ENCODE measurements at regions not wholly inside any gene's neighbourhood (a gene's known extent, or its start where the extent isn't known, plus 50 kb on each side); places are given as distances from the start of the nearest gene placed in this dataset.
"Not testable (repeated sequence)": the region's sequence is repeated elsewhere in the genome, so short reads cannot be mapped to it uniquely, and the experiment has no call there.

- Mint-ChIP-seq H3K9me3 (no peaks in the 10 kb centered on the region), H3K36me3 (ENCODE audit: low read depth) (no peaks in the 10 kb centered on the region), H3K4me1 (no peaks in the 10 kb centered on the region), H3K4me3 (no peak overlapping the region), H3K27ac (no peak overlapping the region), H3K27me3 (peaks cover 6% of the 10 kb centered on the region)
- ChIA-PET POLR2A (no interaction called here), CTCF (interaction anchor here (0.7 to 1.7 kb wide), 5 partner anchors 155 to 505 kb away, joined by 3 to 5 read pairs (median 4); no protein-coding TSS in a partner anchor)
- peak; percentile 17 for DNase-seq
Observed at GRCh38 chr21:41612674-41613532, 104.9 kb upstream of the TMPRSS2 start.

- DNase-seq: no peak
- Mint-ChIP-seq H3K36me3 (ENCODE audit: low read depth) (no peaks in the 10 kb centered on the region), H3K4me3 (no peak overlapping the region), H3K9me3 (no peaks in the 10 kb centered on the region), H3K27me3 (peaks cover 6% of the 10 kb centered on the region), H3K4me1 (no peaks in the 10 kb centered on the region), H3K27ac (no peak overlapping the region)
- POLR2A ChIA-PET: no interaction called here
- CTCF ChIA-PET: interaction anchor here (0.7 to 1.7 kb wide), 6 partner anchors 156 to 506 kb away, joined by 3 to 5 read pairs (median 4); no protein-coding TSS in a partner anchor
Observed at GRCh38 chr21:41611966-41612606, 104.1 kb upstream of the TMPRSS2 start.

GRCh38 chr21:41611441-41611840, 103.5 kb upstream of the TMPRSS2 start:
- no peak for DNase-seq
- peaks cover 6% of the 10 kb centered on the region for H3K27me3 Mint-ChIP-seq
- no peak overlapping the region for H3K27ac Mint-ChIP-seq
- no peak overlapping the region for H3K4me3 Mint-ChIP-seq
- no peaks in the 10 kb centered on the region for H3K36me3 Mint-ChIP-seq (ENCODE audit: low read depth)
- ChIA-PET CTCF (interaction anchor here (1.2 kb wide), 1 partner anchor 506 kb away, joined by 3 read pairs; no protein-coding TSS in a partner anchor), POLR2A (no interaction called here)
- H3K4me1 Mint-ChIP-seq: no peaks in the 10 kb centered on the region
- H3K9me3 Mint-ChIP-seq: no peaks in the 10 kb centered on the region

GRCh38 chr21:41610840-41611115, 102.8 kb upstream of the TMPRSS2 start:
- H3K4me1 Mint-ChIP-seq; DNase-seq; POLR2A ChIA-PET; H3K36me3 Mint-ChIP-seq (ENCODE audit: low read depth); H3K4me3 Mint-ChIP-seq; H3K27me3 Mint-ChIP-seq; H3K9me3 Mint-ChIP-seq; H3K27ac Mint-ChIP-seq: not testable (repeated sequence)
- CTCF ChIA-PET: interaction anchor here (0.5 to 0.6 kb wide), 2 partner anchors 168 to 233 kb away, joined by 3 to 4 read pairs; no protein-coding TSS in a partner anchor

GRCh38 chr21:41610042-41610839, 102.3 kb upstream of the TMPRSS2 start:
- ChIA-PET POLR2A (no interaction called here), CTCF (interaction anchor here (0.6 kb wide), 1 partner anchor 233 kb away, joined by 4 read pairs; no protein-coding TSS in a partner anchor)
- peak; percentile 28 for DNase-seq
- Mint-ChIP-seq H3K4me3 (no peak overlapping the region), H3K4me1 (no peaks in the 10 kb centered on the region), H3K27me3 (peaks cover 6% of the 10 kb centered on the region), H3K27ac (no peak overlapping the region), H3K9me3 (no peaks in the 10 kb centered on the region), H3K36me3 (ENCODE audit: low read depth) (no peaks in the 10 kb centered on the region)

GRCh38 chr21:41606706-41607105, 98.7 kb upstream of the TMPRSS2 start:
- Mint-ChIP-seq H3K4me1 (no peaks in the 10 kb centered on the region), H3K36me3 (ENCODE audit: low read depth) (no peaks in the 10 kb centered on the region), H3K27me3 (peaks cover 1% of the 10 kb centered on the region), H3K4me3 (no peak overlapping the region), H3K9me3 (no peaks in the 10 kb centered on the region), H3K27ac (no peak overlapping the region)
- ChIA-PET POLR2A (no interaction called here), CTCF (no interaction called here)
- no peak for DNase-seq

- H3K27me3 Mint-ChIP-seq: peaks cover 1% of the 10 kb centered on the region
- no peak overlapping the region for H3K4me3 Mint-ChIP-seq
- DNase-seq: no peak
- H3K27ac Mint-ChIP-seq: no peak overlapping the region
- ChIA-PET POLR2A (no interaction called here), CTCF (no interaction called here)
- no peaks in the 10 kb centered on the region for H3K9me3 Mint-ChIP-seq
- H3K4me1 Mint-ChIP-seq: no peaks in the 10 kb centered on the region
- no peaks in the 10 kb centered on the region for H3K36me3 Mint-ChIP-seq (ENCODE audit: low read depth)
Observed at GRCh38 chr21:41605934-41606285, 98.0 kb upstream of the TMPRSS2 start.

- H3K27ac Mint-ChIP-seq: no peak overlapping the region
- H3K36me3 Mint-ChIP-seq (ENCODE audit: low read depth): no peaks in the 10 kb centered on the region
- ChIA-PET CTCF (interaction anchor here (0.9 kb wide), 1 partner anchor 322 kb away, joined by 3 read pairs; no protein-coding TSS in a partner anchor), POLR2A (no interaction called here)
- peaks cover 1% of the 10 kb centered on the region for H3K27me3 Mint-ChIP-seq
- H3K9me3 Mint-ChIP-seq: no peaks in the 10 kb centered on the region
- H3K4me3 Mint-ChIP-seq: no peak overlapping the region
- DNase-seq: no peak
- H3K4me1 Mint-ChIP-seq: no peaks in the 10 kb centered on the region
Observed at GRCh38 chr21:41605178-41605933, 97.4 kb upstream of the TMPRSS2 start.

GRCh38 chr21:41604583-41605041, 96.7 kb upstream of the TMPRSS2 start:
- Mint-ChIP-seq H3K27me3 (no peaks in the 10 kb centered on the region), H3K4me3 (no peak overlapping the region), H3K36me3 (ENCODE audit: low read depth) (no peaks in the 10 kb centered on the region)

GRCh38 chr21:41603476-41603875, 95.5 kb upstream of the TMPRSS2 start:
- peaks cover 2% of the 10 kb centered on the region for H3K27me3 Mint-ChIP-seq
- POLR2A ChIA-PET: no interaction called here
- no peak overlapping the region for H3K27ac Mint-ChIP-seq
- H3K4me3 Mint-ChIP-seq: no peak overlapping the region
- H3K4me1 Mint-ChIP-seq: no peaks in the 10 kb centered on the region
- no peaks in the 10 kb centered on the region for H3K36me3 Mint-ChIP-seq (ENCODE audit: low read depth)
- DNase-seq: no peak
- CTCF ChIA-PET: no interaction called here
- H3K9me3 Mint-ChIP-seq: no peaks in the 10 kb centered on the region

More at GRCh38 chr21:41604583-41605041, 96.7 kb upstream of the TMPRSS2 start:
- ChIA-PET CTCF (interaction anchor here (0.9 kb wide), 1 partner anchor 321 kb away, joined by 3 read pairs; no protein-coding TSS in a partner anchor), POLR2A (no interaction called here)
- H3K27ac Mint-ChIP-seq: no peak overlapping the region
- H3K4me1 Mint-ChIP-seq: no peaks in the 10 kb centered on the region
- no peak for DNase-seq
- no peaks in the 10 kb centered on the region for H3K9me3 Mint-ChIP-seq

- Mint-ChIP-seq H3K4me3 (no peak overlapping the region), H3K4me1 (no peaks in the 10 kb centered on the region), H3K9me3 (no peaks in the 10 kb centered on the region), H3K36me3 (ENCODE audit: low read depth) (no peaks in the 10 kb centered on the region), H3K27ac (no peak overlapping the region), H3K27me3 (peaks cover 2% of the 10 kb centered on the region)
- DNase-seq: no peak
- ChIA-PET CTCF (no interaction called here), POLR2A (no interaction called here)
Observed at GRCh38 chr21:41602531-41602930, 94.6 kb upstream of the TMPRSS2 start.

- Mint-ChIP-seq H3K36me3 (ENCODE audit: low read depth) (no peaks in the 10 kb centered on the region), H3K27ac (no peak overlapping the region), H3K4me1 (no peaks in the 10 kb centered on the region), H3K9me3 (no peaks in the 10 kb centered on the region), H3K4me3 (no peak overlapping the region), H3K27me3 (peaks cover 2% of the 10 kb centered on the region)
- CTCF ChIA-PET: no interaction called here
- POLR2A ChIA-PET: no interaction called here
- no peak for DNase-seq
Observed at GRCh38 chr21:41601573-41602368, 93.8 kb upstream of the TMPRSS2 start.

All from activated CD4-positive, alpha-beta memory T cell treated with anti-CD3 and anti-CD28 coated beads, Interleukin-2, amount 10 ng/mL, durations not matched to agents 7 days and 5 days (primary cell).